ENCODE measurements at regions not wholly inside any gene's neighbourhood (a gene's known extent, or its start where the extent isn't known, plus 50 kb on each side); places are given as distances from the start of the nearest gene placed in this dataset.

- TF ChIP-seq ZNF462 (CRISPR knock-in tag; IDR thresholded peaks at IDR 0.05) (no peak), ZNF331 (CRISPR knock-in tag; IDR thresholded peaks at IDR 0.05; ENCODE audit: low read depth) (no peak), CREB1 (CRISPR knock-in tag; IDR thresholded peaks at IDR 0.05; ENCODE audit: low read depth) (no peak), ZNF114 (CRISPR knock-in tag; IDR thresholded peaks at IDR 0.05) (no peak), POLR2AphosphoS5 (IDR thresholded peaks at IDR 0.05; ENCODE audit: low read depth) (no peak), EZH2phosphoT487 (IDR thresholded peaks at IDR 0.05; ENCODE audit: unreplicated experiment) (no peak)
These were observed 65.8 kb upstream of the SERP2 start (continued) for GRCh38 chr13:44307844-44308243.

GRCh38 chr13:44308352-44308751, 65.3 kb upstream of the SERP2 start:
- H3K27me3 ChIP-seq (ENCODE audit: insufficient read depth), result peaks cover 35% of the 10 kb centered on the region
- no peak overlapping the region for H3K4me2 ChIP-seq
- DNase-seq (ENCODE audit: low spot score) (no peak), ATAC-seq (no peak)
- H3K36me3 ChIP-seq (ENCODE audit: insufficient read depth), result no peaks in the 10 kb centered on the region
- H3K4me3 Mint-ChIP-seq, result no peak overlapping the region
- no peak overlapping the region for H3K27ac ChIP-seq (ENCODE audit: low read depth)
- H3K4me1 ChIP-seq (ENCODE audit: insufficient read depth), result peaks cover 34% of the 10 kb centered on the region
- H3K9me2 ChIP-seq (ENCODE audit: insufficient read depth), result peaks cover 6% of the 10 kb centered on the region; the same call in 1 of the 2 replicates
- H3K27ac Mint-ChIP-seq, result no peak overlapping the region
- no peaks in the 10 kb centered on the region for H3K36me3 Mint-ChIP-seq (ENCODE audit: low read depth)
- H3K9me3 Mint-ChIP-seq, result no peaks in the 10 kb centered on the region
- H3K27me3 Mint-ChIP-seq (ENCODE audit: insufficient read depth, low read depth, poor library complexity), result peaks cover 21% of the 10 kb centered on the region
- H3K4me3 ChIP-seq, result no peak overlapping the region
- H3K4me1 Mint-ChIP-seq, result peaks cover 31% of the 10 kb centered on the region
- H3K79me2 ChIP-seq (replicated peaks; ENCODE audit: insufficient read depth), result no peaks in the 10 kb centered on the region
- 0 out of 2 replicates have a peak, but pooled peaks cover 11% of the 10 kb centered on the region for H3F3A ChIP-seq (replicated peaks; ENCODE audit: low read depth)
- H4K20me1 ChIP-seq (replicated peaks; ENCODE audit: insufficient read depth), result no peaks in the 10 kb centered on the region
- H2AFZ ChIP-seq, result no peak overlapping the region
- TF ChIP-seq ZNF331 (CRISPR knock-in tag; IDR thresholded peaks at IDR 0.05; ENCODE audit: low read depth), result no peak
- no peak for TF ChIP-seq JUNB (IDR thresholded peaks at IDR 0.05; ENCODE audit: unreplicated experiment)
- no peak for TF ChIP-seq CREB1 (CRISPR knock-in tag; IDR thresholded peaks at IDR 0.05; ENCODE audit: low read depth)
- no peak for TF ChIP-seq CTCF (conservative IDR thresholded peaks at IDR 0.05; ENCODE audit: low read depth in 2 of 2)
- no peak for TF ChIP-seq EZH2 (IDR thresholded peaks at IDR 0.05; ENCODE audit: low read depth, unreplicated experiment)
- TF ChIP-seq REST (IDR thresholded peaks at IDR 0.05; ENCODE audit: unreplicated experiment), result no peak
- TF ChIP-seq ZNF114 (CRISPR knock-in tag; IDR thresholded peaks at IDR 0.05), result no peak
- TF ChIP-seq NANOG (IDR thresholded peaks at IDR 0.05; ENCODE audit: borderline replicate concordance), result no peak
- TF ChIP-seq EZH2phosphoT487 (IDR thresholded peaks at IDR 0.05; ENCODE audit: unreplicated experiment), result no peak
